ENCODE measurements at regions not wholly inside any gene's neighbourhood (a gene's known extent, or its start where the extent isn't known, plus 50 kb on each side); places are given as distances from the start of the nearest gene placed in this dataset.

DNA sequence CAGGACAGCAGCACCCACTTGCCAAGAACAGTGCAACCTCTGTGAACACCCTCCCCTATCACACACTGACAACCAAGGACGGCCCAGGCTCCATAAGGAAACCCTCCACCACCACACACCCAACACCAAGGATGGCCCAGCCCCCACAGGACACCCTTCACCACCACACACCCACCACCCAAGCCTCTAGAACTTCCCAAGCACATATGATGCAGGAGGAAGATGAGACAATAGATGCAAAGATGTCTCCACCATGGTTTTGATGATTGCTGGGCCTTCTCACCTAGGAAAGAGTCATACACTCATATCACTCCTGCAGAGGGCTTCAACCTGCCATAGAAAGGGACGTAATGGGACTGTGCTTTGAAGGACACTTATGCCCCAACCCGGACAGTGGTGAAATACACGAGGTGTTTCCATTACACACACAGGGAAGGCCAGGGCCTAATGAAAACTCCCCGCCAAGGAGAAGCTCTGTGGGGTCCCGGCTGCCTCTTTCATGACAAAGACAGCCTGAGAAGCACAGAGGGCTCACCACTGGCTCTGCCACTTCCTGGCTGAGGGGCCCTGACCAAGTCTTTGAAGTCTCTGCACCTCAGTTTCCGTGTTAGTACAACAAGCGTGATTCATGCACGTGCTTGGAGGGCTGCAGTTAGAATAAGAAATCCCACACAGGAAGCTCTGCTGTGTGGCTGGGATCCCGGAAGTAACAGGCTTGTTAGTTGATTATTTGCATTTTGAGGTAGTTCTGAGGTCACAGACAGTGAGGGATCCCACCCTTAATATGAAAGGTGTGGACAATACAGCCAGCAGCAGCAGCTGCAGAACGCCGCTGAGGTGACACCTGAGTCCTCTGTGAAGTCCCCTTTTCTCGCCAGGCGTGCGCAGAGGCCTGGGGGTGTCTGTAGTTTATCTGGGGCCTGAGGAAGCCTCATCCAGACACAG is 61.9 kb upstream of the ATP12A start:
- TF ChIP-seq POLR2A (IDR thresholded peaks at IDR 0.05) (no peak), CTCF (IDR thresholded peaks at IDR 0.05) (no peak), EP300 (IDR thresholded peaks at IDR 0.05) (no peak)
